Subcutaneous abdominal adipose tissue (tissue), 5 donors: ENCODE measurements at regions not wholly inside any gene's neighbourhood (a gene's known extent, or its start where the extent isn't known, plus 50 kb on each side); places are given as distances from the start of the nearest gene placed in this dataset.

Experiments
- H3K27ac ChIP-seq: one replicate; pipeline ENCODE4 v1.7.0; 2013; ENCODE audit warnings: low read depth, mild to moderate bottlenecking, inconsistent platforms, low read length, moderate library complexity
- H3K27me3 ChIP-seq, 5 donors: one replicate each; pipeline ENCODE4 v1.7.0; 2013; ENCODE audit warnings: low read length in 5 of 5, inconsistent platforms in 1 of 5; ENCODE audit not compliant: control insufficient read depth in 5 of 5, insufficient read depth in 4 of 5
- H3K36me3 ChIP-seq, 5 donors: one replicate each; pipeline ENCODE4 v1.7.0; 2013; ENCODE audit warnings: low read length in 5 of 5; ENCODE audit not compliant: control insufficient read depth in 5 of 5, insufficient read depth in 5 of 5
- H3K4me1 ChIP-seq, 5 donors: one replicate each; pipeline ENCODE4 v1.7.0; 2013; ENCODE audit warnings: low read length in 5 of 5, mild to moderate bottlenecking in 3 of 5, moderate library complexity in 1 of 5; ENCODE audit not compliant: control insufficient read depth in 5 of 5, insufficient read depth in 5 of 5
- H3K4me3 ChIP-seq, 5 donors: one replicate each; pipeline ENCODE4 v1.7.0; 2013; ENCODE audit warnings: low read length in 5 of 5, low read depth in 1 of 5
- H3K9ac ChIP-seq, 5 donors: one replicate each; pipeline ENCODE4 v1.7.0; 2013; ENCODE audit warnings: low read length in 5 of 5, mild to moderate bottlenecking in 4 of 5, moderate library complexity in 3 of 5
- H3K9me3 ChIP-seq, 5 donors: one replicate each; pipeline ENCODE4 v1.7.0; 2013; ENCODE audit warnings: low read length in 5 of 5; ENCODE audit not compliant: control insufficient read depth in 5 of 5
- donor health status: healthy.
- donor health status: healthy.
- donor health status: healthy.
- donor health status: healthy.
- donor health status: healthy.

DNA sequence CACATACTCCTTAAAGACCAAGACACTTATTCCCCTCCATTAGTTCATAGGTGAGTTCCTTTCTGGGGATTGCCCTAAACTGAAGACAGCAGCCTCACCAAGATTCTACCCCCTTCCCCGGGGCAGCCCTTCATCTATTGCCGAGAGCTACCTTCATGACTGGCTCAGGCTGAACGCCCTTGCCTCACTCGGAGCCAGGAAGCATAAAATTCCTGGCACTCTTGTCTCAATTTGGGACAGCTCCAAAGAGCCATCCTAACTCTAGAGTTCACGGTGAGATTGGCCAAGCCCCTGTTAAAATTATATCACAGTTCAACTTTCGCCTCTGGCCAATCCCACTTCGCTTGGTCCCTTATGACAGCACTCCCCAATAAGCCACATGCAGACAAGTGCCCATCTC is 113.0 kb upstream of the PROX1 start:
- no peaks in the 10 kb centered on the region for H3K4me1 ChIP-seq
- H3K27ac ChIP-seq = no peak overlapping the region
- no peaks in the 10 kb centered on the region for H3K36me3 ChIP-seq
- peaks cover 0 to 2% (median 0%) of the 10 kb centered on the region in 5 donors for H3K27me3 ChIP-seq
- H3K4me3 ChIP-seq = no peak overlapping the region
- H3K9me3 ChIP-seq = no peaks in the 10 kb centered on the region
- H3K9ac ChIP-seq = no peak overlapping the region

DNA sequence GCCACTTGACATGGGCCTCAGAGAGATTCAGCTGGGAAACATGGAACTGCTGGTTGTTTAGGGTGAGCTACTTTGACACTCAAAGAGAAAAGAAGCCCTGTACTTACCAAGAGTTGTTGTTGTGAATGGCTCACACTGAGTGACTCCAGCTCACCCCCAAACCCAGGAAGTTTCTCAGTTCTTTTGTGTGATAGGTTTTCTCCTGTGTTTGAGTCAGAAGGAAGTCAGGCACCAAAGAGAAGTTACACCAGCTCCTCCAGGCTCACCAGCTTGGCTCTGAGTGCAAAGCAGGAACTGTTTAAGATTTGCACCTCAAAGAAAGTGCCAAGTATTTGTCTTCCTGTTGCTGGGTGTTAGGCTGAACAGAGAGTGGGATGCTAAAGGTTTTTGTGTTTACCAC is 111.2 kb upstream of the PROX1 start:
- Histone ChIP-seq H3K9ac (no peak overlapping the region), H3K36me3 (no peaks in the 10 kb centered on the region), H3K9me3 (no peaks in the 10 kb centered on the region), H3K4me3 (no peak overlapping the region), H3K4me1 (no peaks in the 10 kb centered on the region), H3K27ac (no peak overlapping the region), H3K27me3 (peaks cover 0 to 2% (median 0%) of the 10 kb centered on the region in 5 donors)

DNA sequence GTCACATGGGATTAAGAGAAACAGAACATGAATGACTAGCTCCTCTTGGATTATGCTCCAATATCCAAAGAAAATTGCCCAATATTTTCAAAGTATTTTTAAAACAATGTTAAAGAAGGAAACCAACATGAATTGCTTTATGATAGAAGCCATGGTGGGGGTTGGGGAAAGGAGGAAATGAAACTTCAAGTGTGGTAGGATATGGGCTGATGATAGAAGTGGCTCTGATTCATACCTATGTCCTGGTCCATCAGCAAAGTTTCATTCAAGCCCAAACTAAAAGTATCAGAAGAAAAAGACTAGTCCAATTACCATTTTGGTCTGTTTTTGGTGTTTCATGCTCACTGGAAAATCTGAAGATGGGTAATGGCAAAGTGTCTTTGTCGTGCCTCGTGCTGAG is 104.2 kb upstream of the PROX1 start:
- Histone ChIP-seq H3K27ac (no peak overlapping the region), H3K9me3 (peaks cover 0 to 7% (median 0%) of the 10 kb centered on the region in 5 donors), H3K36me3 (no peaks in the 10 kb centered on the region), H3K9ac (no peak overlapping the region), H3K4me1 (no peaks in the 10 kb centered on the region), H3K27me3 (peaks cover 0 to 3% (median 0%) of the 10 kb centered on the region in 5 donors), H3K4me3 (no peak overlapping the region)

DNA sequence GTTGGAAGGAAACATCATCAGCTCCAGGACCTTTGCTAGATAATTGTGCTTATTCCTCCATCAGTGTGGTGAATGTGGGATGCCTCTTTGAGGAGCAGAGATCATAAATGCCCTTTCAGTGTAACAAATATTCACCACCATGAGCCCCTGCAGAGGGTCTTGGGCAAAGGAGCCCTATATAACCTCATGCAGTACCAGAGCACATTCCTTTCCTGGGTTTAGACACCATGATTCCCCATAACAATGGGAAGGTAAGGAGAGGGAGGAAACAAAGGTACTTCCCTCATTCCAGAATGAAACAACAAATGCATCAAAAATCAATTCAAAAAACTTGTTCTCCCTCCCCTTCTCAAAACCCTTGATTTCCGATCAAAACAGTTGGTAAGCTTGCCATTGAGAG is 103.4 kb upstream of the PROX1 start:
- Histone ChIP-seq H3K36me3 (no peaks in the 10 kb centered on the region), H3K4me3 (no peak overlapping the region), H3K27ac (no peak overlapping the region), H3K9ac (no peak overlapping the region), H3K27me3 (peaks cover 0 to 3% (median 0%) of the 10 kb centered on the region in 5 donors), H3K4me1 (no peaks in the 10 kb centered on the region), H3K9me3 (peaks cover 0 to 7% (median 0%) of the 10 kb centered on the region in 5 donors)

DNA sequence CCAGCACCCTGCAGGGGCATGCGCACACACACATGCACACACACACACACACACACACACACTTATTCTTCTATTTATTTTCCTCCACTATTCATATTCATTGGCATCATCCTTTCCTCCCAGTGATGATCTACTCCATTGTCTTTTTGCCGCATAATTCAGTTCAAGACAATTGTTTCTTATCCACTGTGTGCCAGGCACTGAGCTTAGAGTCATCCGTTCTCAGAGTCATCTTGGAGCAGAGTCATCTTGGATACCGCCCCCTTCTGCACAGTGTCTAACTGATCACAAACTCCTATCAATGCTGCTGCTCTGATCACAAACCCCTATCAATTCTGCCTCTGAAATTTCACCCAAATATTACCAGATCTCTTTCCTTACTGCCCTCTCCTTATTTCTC is 102.8 kb upstream of the PROX1 start:
- Histone ChIP-seq H3K4me3 (no peak overlapping the region), H3K9me3 (peaks cover 0 to 7% (median 0%) of the 10 kb centered on the region in 5 donors), H3K4me1 (no peaks in the 10 kb centered on the region), H3K27ac (no peak overlapping the region), H3K27me3 (peaks cover 0 to 3% (median 0%) of the 10 kb centered on the region in 5 donors), H3K9ac (no peak overlapping the region), H3K36me3 (no peaks in the 10 kb centered on the region)

DNA sequence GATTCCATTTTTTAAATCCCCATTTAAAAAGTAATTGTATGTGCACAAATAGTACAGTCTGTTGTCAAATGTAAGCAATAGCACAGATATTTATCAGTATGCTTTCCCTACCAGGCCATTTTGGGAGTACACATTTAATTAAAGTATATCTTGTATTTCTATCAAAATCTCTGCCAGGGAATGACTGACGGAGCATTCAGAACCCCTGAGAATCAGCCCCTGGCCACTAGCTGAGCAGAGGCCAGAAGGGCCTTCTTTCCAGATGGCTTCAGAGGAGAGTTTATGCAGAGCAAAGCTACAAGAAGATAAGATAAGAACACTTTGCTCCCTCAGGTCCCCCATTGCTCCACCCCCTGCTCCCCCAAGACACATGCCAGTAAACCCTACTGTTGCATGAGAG is 99.9 kb upstream of the PROX1 start:
- Histone ChIP-seq H3K4me1 (no peaks in the 10 kb centered on the region), H3K27ac (no peak overlapping the region), H3K9ac (no peak overlapping the region), H3K4me3 (no peak overlapping the region), H3K27me3 (no peaks in the 10 kb centered on the region), H3K9me3 (peaks cover 0 to 3% (median 0%) of the 10 kb centered on the region in 5 donors), H3K36me3 (no peaks in the 10 kb centered on the region)

DNA sequence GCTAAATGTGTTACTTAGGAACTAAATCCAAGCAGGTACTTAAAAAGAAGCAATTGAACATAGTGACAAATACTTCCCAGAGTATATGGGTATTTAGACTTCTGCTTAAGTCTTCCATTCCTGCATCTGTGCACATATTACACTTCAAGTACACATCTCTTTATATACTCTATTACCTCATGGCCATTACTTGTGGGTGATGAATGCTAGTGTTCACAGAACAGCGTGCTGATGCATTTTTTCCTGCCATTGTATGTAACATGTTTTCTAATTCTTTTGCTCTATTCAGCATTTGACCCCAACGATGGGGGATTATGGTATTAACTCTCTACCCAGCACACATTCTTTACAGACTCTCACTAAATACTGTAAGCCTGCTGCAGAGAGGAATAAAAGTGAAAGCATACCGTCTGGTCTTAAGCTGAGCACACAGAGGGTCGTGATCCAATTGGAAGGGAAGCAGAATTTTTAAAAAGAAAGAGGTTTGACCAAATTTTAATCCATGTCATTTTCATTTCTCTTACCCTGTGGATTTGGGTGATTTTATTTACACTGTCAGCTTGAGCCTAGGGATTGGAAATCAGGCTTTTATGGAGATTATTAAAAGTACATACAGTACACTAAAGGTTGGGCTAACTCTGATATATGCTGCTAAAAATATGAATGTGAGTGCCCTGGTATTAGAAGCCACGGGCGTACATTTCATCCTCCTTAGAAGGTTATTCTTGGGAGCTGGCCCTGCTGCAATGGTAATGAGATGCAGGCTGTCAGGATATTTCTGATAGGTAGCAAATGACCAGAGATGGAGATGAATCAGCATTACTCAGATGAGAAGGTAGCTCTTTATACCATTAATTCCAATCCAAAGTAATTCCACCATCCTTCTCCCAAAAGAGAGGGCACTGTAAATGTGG is 95.5 kb upstream of the PROX1 start:
- H3K27me3 ChIP-seq = no peaks in the 10 kb centered on the region
- no peaks in the 10 kb centered on the region for H3K9me3 ChIP-seq
- no peak overlapping the region for H3K27ac ChIP-seq
- H3K36me3 ChIP-seq = no peaks in the 10 kb centered on the region
- no peak overlapping the region for H3K4me3 ChIP-seq
- no peaks in the 10 kb centered on the region for H3K4me1 ChIP-seq
- no peak overlapping the region for H3K9ac ChIP-seq

DNA sequence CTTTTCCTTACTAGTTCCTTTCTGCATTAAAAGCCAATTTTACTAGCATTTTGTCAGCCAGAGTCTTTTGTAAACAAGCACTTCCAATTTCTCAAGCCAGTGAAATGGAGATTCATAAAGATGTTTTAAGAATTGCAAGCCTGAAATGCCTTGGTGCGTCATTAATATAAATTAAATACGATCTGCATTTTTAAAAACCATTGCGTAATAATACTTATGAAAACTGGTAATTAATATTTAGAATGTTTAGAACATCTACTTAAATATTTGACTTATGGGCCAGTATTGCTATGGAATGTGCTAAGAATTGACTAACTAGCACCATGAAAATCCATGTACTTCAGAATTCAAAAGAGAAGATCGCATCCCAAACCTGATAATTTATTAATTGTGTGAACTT is 89.1 kb upstream of the PROX1 start:
- Histone ChIP-seq H3K27ac (no peak overlapping the region), H3K27me3 (no peaks in the 10 kb centered on the region), H3K4me1 (peaks cover 0 to 4% (median 0%) of the 10 kb centered on the region in 5 donors), H3K4me3 (no peak overlapping the region), H3K36me3 (no peaks in the 10 kb centered on the region), H3K9ac (no peak overlapping the region), H3K9me3 (no peaks in the 10 kb centered on the region)

DNA sequence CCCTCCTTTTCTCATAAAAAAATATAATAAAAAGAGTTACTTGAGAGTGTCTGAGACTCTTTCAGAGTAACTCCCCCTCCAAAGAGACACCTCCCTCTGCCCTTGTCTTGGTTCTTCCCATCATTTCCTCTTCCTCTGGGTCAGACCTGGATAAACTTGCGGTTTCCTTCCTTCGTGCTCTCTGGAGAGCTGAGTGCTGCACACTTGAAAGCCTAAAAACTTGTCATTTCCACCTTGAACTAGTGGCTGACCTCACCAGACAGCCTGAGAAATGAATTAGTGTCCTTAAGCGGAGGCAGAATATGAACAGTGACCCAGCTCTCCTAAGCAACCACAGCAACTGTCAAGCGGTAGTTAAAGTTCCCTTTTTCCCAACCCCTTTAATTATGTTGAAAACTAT is 88.4 kb upstream of the PROX1 start:
- no peaks in the 10 kb centered on the region for H3K27me3 ChIP-seq
- no peak overlapping the region for H3K4me3 ChIP-seq
- no peak overlapping the region for H3K9ac ChIP-seq
- no peaks in the 10 kb centered on the region for H3K36me3 ChIP-seq
- H3K4me1 ChIP-seq = peaks cover 0 to 4% (median 0%) of the 10 kb centered on the region in 5 donors
- H3K27ac ChIP-seq = no peak overlapping the region
- no peaks in the 10 kb centered on the region for H3K9me3 ChIP-seq

DNA sequence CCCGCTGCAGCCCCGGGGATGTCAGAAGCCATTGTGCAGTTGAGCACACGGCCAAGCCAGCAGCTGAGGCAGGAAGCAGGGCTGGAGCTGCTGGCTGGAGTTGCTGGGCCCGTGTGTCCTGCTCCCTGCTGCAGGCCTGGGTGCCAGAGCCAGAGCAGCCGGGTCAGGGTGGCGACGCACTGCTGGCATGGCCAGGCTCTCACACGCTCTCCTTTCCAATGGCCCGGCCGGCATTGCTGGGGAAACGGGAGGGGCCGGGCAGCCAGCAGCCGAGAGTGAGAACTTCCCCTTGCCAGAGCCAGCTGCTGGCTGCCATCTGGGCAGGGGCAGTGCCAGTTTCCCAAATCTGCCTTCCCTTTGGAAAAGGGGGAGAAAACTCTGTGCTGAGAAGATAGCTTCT is 82.4 kb upstream of the PROX1 start:
- no peaks in the 10 kb centered on the region for H3K36me3 ChIP-seq
- H3K9ac ChIP-seq = no peak overlapping the region
- no peaks in the 10 kb centered on the region for H3K4me1 ChIP-seq
- H3K27ac ChIP-seq = no peak overlapping the region
- H3K4me3 ChIP-seq = no peak overlapping the region
- H3K9me3 ChIP-seq = no peaks in the 10 kb centered on the region
- peaks cover 0 to 4% (median 0%) of the 10 kb centered on the region in 5 donors for H3K27me3 ChIP-seq
